A673 (cell line): ENCODE measurements at regions not wholly inside any gene's neighbourhood (a gene's known extent, or its start where the extent isn't known, plus 50 kb on each side); places are given as distances from the start of the nearest gene placed in this dataset.

ENCODE experiments used
- BruUV-seq: library from RNA; stranded (reverse); fragments of 400-500 nt; replicated peaks from 2 replicates; lab custom pipeline; 2021; lab: Mats Ljungman, UMichigan
- CTCF ChIA-PET: fragments of 300-600 bp; sonication (Branson Sonifier 250); formaldehyde crosslinking; loops from one replicate; lab custom pipeline; 2022; ENCODE audit warnings: antibody characterized with exemption; lab: Charles Lee
- POLR2A ChIA-PET: fragments of 300-600 bp; sonication (Branson Sonifier 250); formaldehyde crosslinking; loops from one replicate; lab custom pipeline; 2022; ENCODE audit warnings: antibody characterized with exemption; ENCODE audit not compliant: low non-redundant PET; lab: Charles Lee
- DNase-seq: peaks from one replicate; pipeline ENCODE4 v3.0.0-alpha.2; 2015; ENCODE audit warnings: low spot score
- H3K27ac ChIP-seq: fragments of 200-600 bp; sonication (generic); 2 replicates; pipeline ENCODE4 v1.5.1; 2016; ENCODE audit warnings: mixed run types, low read depth, mild to moderate bottlenecking, mixed read lengths, antibody characterized with exemption, low read length; ENCODE audit not compliant: poor library complexity, severe bottlenecking
- H3K27me3 ChIP-seq: fragments of 200-600 bp; sonication (generic); replicated peaks from 2 replicates; pipeline ENCODE4 v1.6.1; 2017; ENCODE audit warnings: mixed run types, low read depth, mild to moderate bottlenecking, mixed read lengths, antibody characterized with exemption, low read length; ENCODE audit not compliant: insufficient read depth, poor library complexity
- H3K36me3 ChIP-seq: fragments of 200-600 bp; sonication (generic); 2 replicates; pipeline ENCODE4 v1.6.1; 2016; ENCODE audit warnings: mixed run types, mild to moderate bottlenecking, mixed read lengths, antibody characterized with exemption, low read length; ENCODE audit not compliant: insufficient read depth, poor library complexity, severe bottlenecking
- H3K4me1 ChIP-seq: fragments of 200-600 bp; sonication (generic); 2 replicates; pipeline ENCODE4 v1.6.1; 2017; ENCODE audit warnings: mixed run types, mild to moderate bottlenecking, mixed read lengths, antibody characterized with exemption, low read length; ENCODE audit not compliant: insufficient read depth, poor library complexity, severe bottlenecking
- H3K4me3 ChIP-seq: fragments of 200-600 bp; sonication (generic); 2 replicates; pipeline ENCODE4 v1.5.1; 2016; ENCODE audit warnings: low read depth, mixed run types, mild to moderate bottlenecking, mixed read lengths, low read length; ENCODE audit not compliant: poor library complexity, severe bottlenecking
- H3K9me3 ChIP-seq: fragments of 200-600 bp; sonication (generic); 2 replicates; pipeline ENCODE4 v1.6.1; 2016; ENCODE audit warnings: mixed run types, low read depth, mild to moderate bottlenecking, mixed read lengths, antibody characterized with exemption, low read length; ENCODE audit not compliant: poor library complexity, severe bottlenecking
- CTCF ChIP-seq: fragments of 300-800, 200-600 bp; sonication (generic); conservative IDR thresholded peaks from 2 replicates; pipeline ENCODE4 v1.5.1; 2017; ENCODE audit warnings: low read depth, mild to moderate bottlenecking, antibody characterized with exemption, low read length, moderate library complexity, mixed read lengths
- EZH2 ChIP-seq: fragments of 200-600 bp; sonication (generic); IDR thresholded peaks from 2 replicates; pipeline ENCODE4 v1.6.1; 2017; ENCODE audit warnings: borderline replicate concordance, low read depth, mild to moderate bottlenecking, mixed read lengths, antibody characterized with exemption, low read length; ENCODE audit not compliant: poor library complexity, severe bottlenecking
- intact Hi-C: fragments of 100-400 bp; cut with micrococcal nuclease; formaldehyde crosslinking; loops from one replicate; pipeline ENCODE4 v1.10.0; 2022; ENCODE audit not compliant: unreplicated experiment

DNA sequence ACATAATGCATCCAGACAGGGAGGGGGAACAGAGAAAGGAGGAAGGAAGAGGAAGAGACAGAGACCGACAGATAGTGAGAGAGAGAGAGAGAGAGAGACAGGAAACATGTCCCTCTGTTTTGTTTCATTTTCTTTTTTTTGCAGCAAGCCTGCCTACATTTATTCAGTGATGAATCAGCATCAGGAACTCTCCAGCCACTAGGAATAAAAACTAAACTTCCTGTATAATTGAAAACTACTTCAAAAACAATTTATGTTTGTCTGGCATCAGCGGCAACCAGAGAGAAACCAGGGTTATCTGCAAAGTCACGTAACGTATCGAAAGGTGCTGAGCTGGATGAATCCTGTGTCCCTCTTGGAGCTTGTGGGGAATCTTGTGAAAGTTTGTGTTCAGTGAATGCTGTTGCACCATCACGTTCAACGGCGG is 148.6 kb upstream of the SOX21 start:
- intact Hi-C loops, result no loop called here
- BruUV-seq, result no TSS peak
- CTCF ChIA-PET, result no interaction called here
- H3K4me3 ChIP-seq, result peak overlapping the region; percentile 35
- peak; percentile 32 for DNase-seq
- TF ChIP-seq EZH2 (no peak), CTCF (no peak)
- H3K27ac ChIP-seq, result no peak overlapping the region
- peaks cover 48% of the 10 kb centered on the region for H3K27me3 ChIP-seq
- POLR2A ChIA-PET, result no interaction called here
- peaks cover 5% of the 10 kb centered on the region for H3K4me1 ChIP-seq
- no peaks in the 10 kb centered on the region for H3K9me3 ChIP-seq
- no peaks in the 10 kb centered on the region for H3K36me3 ChIP-seq

DNA sequence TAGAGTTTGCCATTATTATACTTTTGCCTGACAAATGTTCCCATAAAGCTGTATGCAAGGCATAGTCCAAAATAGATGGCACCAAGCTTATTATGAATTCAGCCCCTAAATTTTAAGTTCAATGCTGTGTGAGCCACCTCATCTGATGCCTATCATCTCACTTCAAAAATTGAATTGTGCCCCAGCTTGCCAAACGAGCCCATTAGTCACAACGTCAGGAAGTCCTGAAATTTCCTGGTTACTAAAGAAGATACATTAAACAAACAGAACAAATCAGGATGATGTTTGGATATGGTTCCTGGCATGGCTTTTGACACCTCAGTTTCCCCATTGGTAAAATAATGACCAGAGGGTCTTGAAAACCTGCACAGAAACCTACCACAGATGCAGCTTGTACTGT is 147.5 kb upstream of the SOX21 start:
- TF ChIP-seq CTCF, result no peak
- TF ChIP-seq EZH2, result no peak
- no peaks in the 10 kb centered on the region for H3K36me3 ChIP-seq
- no TSS peak for BruUV-seq
- ChIA-PET POLR2A (no interaction called here), CTCF (no interaction called here)
- intact Hi-C loops, result no loop called here
- no peaks in the 10 kb centered on the region for H3K9me3 ChIP-seq
- no peak for DNase-seq
- peaks cover 4% of the 10 kb centered on the region for H3K4me1 ChIP-seq
- H3K27ac ChIP-seq, result no peak overlapping the region
- no peak overlapping the region for H3K4me3 ChIP-seq
- H3K27me3 ChIP-seq, result peaks cover 41% of the 10 kb centered on the region

- no peaks in the 10 kb centered on the region for H3K36me3 ChIP-seq
- no peak overlapping the region for H3K27ac ChIP-seq
- CTCF ChIA-PET, result no interaction called here
- H3K9me3 ChIP-seq, result no peaks in the 10 kb centered on the region
- BruUV-seq, result no TSS peak
- H3K4me3 ChIP-seq, result no peak overlapping the region
- POLR2A ChIA-PET, result no interaction called here
- intact Hi-C loops, result no loop called here
- no peak for DNase-seq
- H3K27me3 ChIP-seq, result peaks cover 38% of the 10 kb centered on the region
- no peak for TF ChIP-seq EZH2
- no peak for TF ChIP-seq CTCF
- H3K4me1 ChIP-seq, result no peaks in the 10 kb centered on the region
Observed at GRCh38 chr13:94859278-94859691, 146.9 kb upstream of the SOX21 start.
